ENCODE measurements at regions not wholly inside any gene's neighbourhood (a gene's known extent, or its start where the extent isn't known, plus 50 kb on each side); places are given as distances from the start of the nearest gene placed in this dataset.

DNA sequence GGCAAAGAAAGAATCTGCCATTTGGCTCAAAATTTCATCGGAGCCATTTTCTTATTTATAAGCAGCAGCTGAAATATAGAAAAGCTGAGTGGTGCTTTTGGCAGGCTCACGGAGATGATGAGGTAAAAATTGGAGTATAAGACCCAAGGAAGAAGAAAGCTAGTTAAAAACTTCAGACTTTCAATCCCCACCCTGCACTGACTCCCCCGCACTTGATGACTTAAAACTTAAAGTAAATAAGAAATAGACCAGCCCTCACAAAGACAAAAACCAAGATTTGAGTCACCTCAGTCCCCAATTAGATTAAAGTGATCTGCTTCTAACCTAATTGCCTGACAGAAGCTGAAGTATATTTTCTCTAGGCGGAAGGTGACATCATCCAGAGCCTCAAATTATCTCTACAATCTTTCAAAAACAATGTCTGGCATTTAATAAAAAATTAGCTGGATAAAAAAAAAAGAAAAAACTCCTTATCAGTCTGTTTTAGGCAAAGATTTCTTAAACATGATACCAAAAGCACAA, 124.0 kb upstream of the PJA2 start:
- H3K79me2 ChIP-seq (ENCODE audit: control insufficient read depth, insufficient read depth, low read length, unreplicated experiment), result no peaks in the 10 kb centered on the region
- H3K4me3 ChIP-seq (ENCODE audit: low read depth, low read length), result peak overlapping the region; percentile 58

GRCh38 chr5:109532773-109533364, 123.1 kb upstream of the PJA2 start:
- Histone ChIP-seq H2AFZ (ENCODE audit: low read length, unreplicated experiment) (peak overlapping the region; percentile 89), H3K79me2 (ENCODE audit: control insufficient read depth, insufficient read depth, low read length, unreplicated experiment) (no peaks in the 10 kb centered on the region), H3K4me1 (ENCODE audit: control insufficient read depth, insufficient read depth, low read length, unreplicated experiment) (peaks cover 19% of the 10 kb centered on the region), H3K27me3 (ENCODE audit: insufficient read depth, low read length) (no peaks in the 10 kb centered on the region), H3K36me3 (ENCODE audit: insufficient read depth, low read length) (no peaks in the 10 kb centered on the region), H3K27ac (ENCODE audit: low read depth, low read length) (no peak overlapping the region; the same call in 1 of the 2 replicates), H3K4me3 (ENCODE audit: low read depth, low read length) (peak overlapping the region; percentile 58)

More for the DNA sequence above, 124.0 kb upstream of the PJA2 start:
- peak overlapping the region; percentile 89 for H2AFZ ChIP-seq (ENCODE audit: low read length, unreplicated experiment)
- H3K4me1 ChIP-seq (ENCODE audit: control insufficient read depth, insufficient read depth, low read length, unreplicated experiment), result peaks cover 19% of the 10 kb centered on the region
- H3K27ac ChIP-seq (ENCODE audit: low read depth, low read length), result peak overlapping the region; percentile 55
- H3K36me3 ChIP-seq (ENCODE audit: insufficient read depth, low read length), result no peaks in the 10 kb centered on the region
- no peaks in the 10 kb centered on the region for H3K27me3 ChIP-seq (ENCODE audit: insufficient read depth, low read length)

DNA sequence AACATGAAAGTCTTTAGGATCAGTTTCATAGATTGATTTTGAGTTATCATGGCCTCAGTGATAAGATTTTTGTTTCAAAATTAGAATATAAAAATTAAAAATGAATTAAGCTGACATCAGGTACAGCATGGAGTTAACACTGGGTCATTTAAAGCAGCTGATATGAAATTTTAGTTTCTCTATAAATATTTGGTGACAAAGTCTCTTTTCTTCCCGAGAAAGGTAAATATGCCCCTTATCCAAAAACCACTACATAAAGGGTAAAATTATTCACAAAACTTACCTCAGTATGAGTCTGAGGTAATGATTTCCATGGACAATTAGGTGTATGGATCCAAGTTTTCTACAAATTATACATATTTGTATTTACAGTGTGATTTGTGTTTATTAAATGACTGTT, 121.5 kb upstream of the PJA2 start:
- Histone ChIP-seq H2AFZ (ENCODE audit: low read length, unreplicated experiment) (no peak overlapping the region), H3K27me3 (ENCODE audit: insufficient read depth, low read length) (no peaks in the 10 kb centered on the region), H3K36me3 (ENCODE audit: insufficient read depth, low read length) (no peaks in the 10 kb centered on the region), H3K4me1 (ENCODE audit: control insufficient read depth, insufficient read depth, low read length, unreplicated experiment) (peaks cover 19% of the 10 kb centered on the region), H3K4me3 (ENCODE audit: low read depth, low read length) (no peak overlapping the region), H3K27ac (ENCODE audit: low read depth, low read length) (no peak overlapping the region), H3K79me2 (ENCODE audit: control insufficient read depth, insufficient read depth, low read length, unreplicated experiment) (no peaks in the 10 kb centered on the region)

GRCh38 chr5:109529987-109530386, 120.2 kb upstream of the PJA2 start:
- Histone ChIP-seq H3K79me2 (ENCODE audit: control insufficient read depth, insufficient read depth, low read length, unreplicated experiment) (no peaks in the 10 kb centered on the region), H3K27me3 (ENCODE audit: insufficient read depth, low read length) (no peaks in the 10 kb centered on the region), H3K4me3 (ENCODE audit: low read depth, low read length) (no peak overlapping the region), H3K36me3 (ENCODE audit: insufficient read depth, low read length) (no peaks in the 10 kb centered on the region), H2AFZ (ENCODE audit: low read length, unreplicated experiment) (no peak overlapping the region), H3K4me1 (ENCODE audit: control insufficient read depth, insufficient read depth, low read length, unreplicated experiment) (peaks cover 19% of the 10 kb centered on the region), H3K27ac (ENCODE audit: low read depth, low read length) (no peak overlapping the region)

DNA sequence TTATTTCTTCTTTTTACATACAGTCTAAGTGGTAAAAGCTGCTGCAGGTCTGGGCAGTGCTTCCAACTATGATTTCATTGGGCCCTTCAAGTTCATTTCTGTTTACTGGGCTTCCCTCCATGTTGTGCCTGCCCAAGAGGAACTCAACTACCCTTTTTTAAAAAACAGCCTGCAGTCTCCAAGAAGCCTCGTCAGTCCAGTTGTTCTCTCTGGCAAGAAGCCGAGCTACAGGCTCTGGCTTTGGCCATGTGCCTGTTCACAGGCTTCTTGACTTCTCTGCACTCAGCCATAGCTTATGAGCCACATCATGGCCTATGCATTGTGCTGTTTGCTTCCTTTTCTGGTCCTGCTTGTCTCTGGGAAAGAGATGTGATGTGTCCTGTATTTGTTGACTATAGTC, 119.7 kb upstream of the PJA2 start:
- no peak overlapping the region for H3K27ac ChIP-seq (ENCODE audit: low read depth, low read length)
- H3K4me3 ChIP-seq (ENCODE audit: low read depth, low read length), result no peak overlapping the region
- peaks cover 19% of the 10 kb centered on the region for H3K4me1 ChIP-seq (ENCODE audit: control insufficient read depth, insufficient read depth, low read length, unreplicated experiment)
- peak overlapping the region; percentile 27 for H2AFZ ChIP-seq (ENCODE audit: low read length, unreplicated experiment)
- H3K79me2 ChIP-seq (ENCODE audit: control insufficient read depth, insufficient read depth, low read length, unreplicated experiment), result no peaks in the 10 kb centered on the region
- H3K36me3 ChIP-seq (ENCODE audit: insufficient read depth, low read length), result no peaks in the 10 kb centered on the region
- H3K27me3 ChIP-seq (ENCODE audit: insufficient read depth, low read length), result no peaks in the 10 kb centered on the region

DNA sequence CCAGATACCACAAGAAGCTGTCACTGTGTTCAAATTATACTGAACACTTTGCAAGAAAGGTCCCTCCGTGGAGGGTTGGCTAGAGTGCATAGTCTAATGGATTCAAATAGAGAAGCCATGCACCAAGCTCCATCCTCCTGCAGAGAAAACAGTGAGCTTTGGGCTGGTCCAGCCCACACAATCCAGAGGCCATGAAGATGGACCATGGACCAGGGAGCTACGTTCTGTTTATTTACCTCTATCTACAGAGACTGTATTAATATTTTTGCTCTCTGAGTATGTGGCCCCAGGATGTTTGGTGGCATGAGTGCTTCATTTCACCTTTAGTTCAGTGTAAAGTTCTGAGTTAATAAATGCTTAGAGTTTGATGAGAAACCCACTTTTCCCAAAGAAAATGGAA, 114.8 kb upstream of the PJA2 start:
- no peak overlapping the region for H3K4me3 ChIP-seq (ENCODE audit: low read depth, low read length)
- no peaks in the 10 kb centered on the region for H3K27me3 ChIP-seq (ENCODE audit: insufficient read depth, low read length)
- no peaks in the 10 kb centered on the region for H3K4me1 ChIP-seq (ENCODE audit: control insufficient read depth, insufficient read depth, low read length, unreplicated experiment)
- H3K79me2 ChIP-seq (ENCODE audit: control insufficient read depth, insufficient read depth, low read length, unreplicated experiment), result no peaks in the 10 kb centered on the region
- no peak overlapping the region for H2AFZ ChIP-seq (ENCODE audit: low read length, unreplicated experiment)
- H3K36me3 ChIP-seq (ENCODE audit: insufficient read depth, low read length), result no peaks in the 10 kb centered on the region
- no peak overlapping the region for H3K27ac ChIP-seq (ENCODE audit: low read depth, low read length)

GRCh38 chr5:109524026-109524425, 114.3 kb upstream of the PJA2 start:
- no peaks in the 10 kb centered on the region for H3K36me3 ChIP-seq (ENCODE audit: insufficient read depth, low read length)
- no peak overlapping the region for H2AFZ ChIP-seq (ENCODE audit: low read length, unreplicated experiment)
- no peak overlapping the region for H3K27ac ChIP-seq (ENCODE audit: low read depth, low read length)
- H3K4me1 ChIP-seq (ENCODE audit: control insufficient read depth, insufficient read depth, low read length, unreplicated experiment), result no peaks in the 10 kb centered on the region
- H3K27me3 ChIP-seq (ENCODE audit: insufficient read depth, low read length), result no peaks in the 10 kb centered on the region
- no peak overlapping the region for H3K4me3 ChIP-seq (ENCODE audit: low read depth, low read length)
- H3K79me2 ChIP-seq (ENCODE audit: control insufficient read depth, insufficient read depth, low read length, unreplicated experiment), result no peaks in the 10 kb centered on the region

- no peaks in the 10 kb centered on the region for H3K4me1 ChIP-seq (ENCODE audit: control insufficient read depth, insufficient read depth, low read length, unreplicated experiment)
- H3K36me3 ChIP-seq (ENCODE audit: insufficient read depth, low read length), result no peaks in the 10 kb centered on the region
- H3K4me3 ChIP-seq (ENCODE audit: low read depth, low read length), result no peak overlapping the region
- H3K27me3 ChIP-seq (ENCODE audit: insufficient read depth, low read length), result no peaks in the 10 kb centered on the region
- no peak overlapping the region for H2AFZ ChIP-seq (ENCODE audit: low read length, unreplicated experiment)
- H3K27ac ChIP-seq (ENCODE audit: low read depth, low read length), result no peak overlapping the region
- H3K79me2 ChIP-seq (ENCODE audit: control insufficient read depth, insufficient read depth, low read length, unreplicated experiment), result no peaks in the 10 kb centered on the region
These were observed 112.6 kb upstream of the PJA2 start for GRCh38 chr5:109522404-109522803.

GRCh38 chr5:109519416-109519815, 109.6 kb upstream of the PJA2 start:
- Histone ChIP-seq H3K36me3 (ENCODE audit: insufficient read depth, low read length) (no peaks in the 10 kb centered on the region), H3K4me3 (ENCODE audit: low read depth, low read length) (no peak overlapping the region), H3K79me2 (ENCODE audit: control insufficient read depth, insufficient read depth, low read length, unreplicated experiment) (no peaks in the 10 kb centered on the region), H3K27ac (ENCODE audit: low read depth, low read length) (no peak overlapping the region), H3K27me3 (ENCODE audit: insufficient read depth, low read length) (no peaks in the 10 kb centered on the region), H2AFZ (ENCODE audit: low read length, unreplicated experiment) (no peak overlapping the region), H3K4me1 (ENCODE audit: control insufficient read depth, insufficient read depth, low read length, unreplicated experiment) (peaks cover 6% of the 10 kb centered on the region)

GRCh38 chr5:109516390-109516789, 106.6 kb upstream of the PJA2 start:
- H3K4me3 ChIP-seq (ENCODE audit: low read depth, low read length), result no peak overlapping the region
- no peak overlapping the region for H2AFZ ChIP-seq (ENCODE audit: low read length, unreplicated experiment)
- no peaks in the 10 kb centered on the region for H3K36me3 ChIP-seq (ENCODE audit: insufficient read depth, low read length)
- no peaks in the 10 kb centered on the region for H3K27me3 ChIP-seq (ENCODE audit: insufficient read depth, low read length)
- no peak overlapping the region for H3K27ac ChIP-seq (ENCODE audit: low read depth, low read length)
- peaks cover 6% of the 10 kb centered on the region for H3K4me1 ChIP-seq (ENCODE audit: control insufficient read depth, insufficient read depth, low read length, unreplicated experiment)
- no peaks in the 10 kb centered on the region for H3K79me2 ChIP-seq (ENCODE audit: control insufficient read depth, insufficient read depth, low read length, unreplicated experiment)

- Histone ChIP-seq H3K27me3 (ENCODE audit: insufficient read depth, low read length) (no peaks in the 10 kb centered on the region), H3K79me2 (ENCODE audit: control insufficient read depth, insufficient read depth, low read length, unreplicated experiment) (no peaks in the 10 kb centered on the region), H3K4me1 (ENCODE audit: control insufficient read depth, insufficient read depth, low read length, unreplicated experiment) (peaks cover 6% of the 10 kb centered on the region), H3K36me3 (ENCODE audit: insufficient read depth, low read length) (no peaks in the 10 kb centered on the region), H3K27ac (ENCODE audit: low read depth, low read length) (no peak overlapping the region), H2AFZ (ENCODE audit: low read length, unreplicated experiment) (no peak overlapping the region), H3K4me3 (ENCODE audit: low read depth, low read length) (no peak overlapping the region)
These were observed 102.4 kb upstream of the PJA2 start for GRCh38 chr5:109511980-109512734.

All from ACC112 (cell line).